Endothelial cell of umbilical vein (primary cell): ENCODE measurements at regions not wholly inside any gene's neighbourhood (a gene's known extent, or its start where the extent isn't known, plus 50 kb on each side); places are given as distances from the start of the nearest gene placed in this dataset.

Experiments
- BruUV-seq: library from RNA; stranded (reverse); fragments of 400-500 nt; replicated peaks from 2 replicates; lab custom pipeline; 2021; lab: Mats Ljungman, UMichigan
- CTCF ChIA-PET: fragments of 300-600, 350-600 bp; sonication (Branson Sonifier 250); formaldehyde crosslinking; loops from one replicate; lab custom pipeline; 2021; ENCODE audit warnings: antibody characterized with exemption, inconsistent platforms; lab: Charles Lee
- POLR2A ChIA-PET: fragments of 300-600, 350-600 bp; sonication (Branson Sonifier 250); formaldehyde crosslinking; loops from one replicate; lab custom pipeline; 2021; ENCODE audit warnings: antibody characterized with exemption, inconsistent platforms; lab: Charles Lee
- DNase-seq: peaks from one replicate; pipeline ENCODE4 v3.0.0-alpha.2; 2011; ENCODE audit warnings: low read depth, low spot score
- FAIRE-seq: peaks from 2 replicates; lab custom pipeline; 2011; peaks lifted over from hg19 to GRCh38; lab: Jason Lieb, UNC
- H2AFZ ChIP-seq: 2 replicates; pipeline ENCODE4 v1.6.0; 2012; ENCODE audit warnings: low read depth, low read length, control low read depth, inconsistent platforms
- H3K27ac ChIP-seq: 2 replicates; pipeline ENCODE4 v1.5.1; 2011; ENCODE audit warnings: low read depth, mild to moderate bottlenecking, control low read depth, low read length, moderate library complexity; ENCODE audit not compliant: insufficient read depth
- H3K27me3 ChIP-seq, 2 experiments: 2 replicates each; pipeline versions ENCODE4 v1.6.0 to v1.6.1; 2011; ENCODE audit warnings: low read length in 2 of 2, mixed read lengths in 1 of 2; ENCODE audit not compliant: control insufficient read depth in 2 of 2, insufficient read depth in 2 of 2
- H3K36me3 ChIP-seq, 2 experiments: 2 replicates in 1 of 2; 3 replicates in 1 of 2; pipeline ENCODE4 v1.5.1; 2011; ENCODE audit warnings: low read length in 2 of 2, mild to moderate bottlenecking in 1 of 2, moderate library complexity in 1 of 2; ENCODE audit not compliant: control insufficient read depth in 2 of 2, insufficient read depth in 2 of 2; ENCODE audit errors: extremely low read depth in 1 of 2
- H3K4me1 ChIP-seq: 3 replicates; pipeline ENCODE4 v1.5.1; 2011; ENCODE audit warnings: mild to moderate bottlenecking, low read length; ENCODE audit not compliant: control insufficient read depth, insufficient read depth; ENCODE audit errors: extremely low read depth
- H3K4me2 ChIP-seq: 2 replicates; pipeline ENCODE4 v1.6.1; 2011; ENCODE audit warnings: low read length, control low read depth, mixed read lengths; ENCODE audit not compliant: insufficient read depth
- H3K4me3 ChIP-seq, 3 experiments: fragments of 200-600 bp in 1 of 3; sonication (generic), shearing (Covaris generic) in 1 of 3; replicated peaks in 1 of 3; 2 replicates each; pipeline ENCODE4 v1.5.1; 2011 to 2016; ENCODE audit warnings: control low read depth in 3 of 3, low read length in 3 of 3, mild to moderate bottlenecking in 2 of 3, inconsistent platforms in 1 of 3, low read depth in 1 of 3, moderate library complexity in 1 of 3; ENCODE audit not compliant: insufficient read depth in 1 of 3
- H3K79me2 ChIP-seq: 2 replicates; pipeline ENCODE4 v1.6.0; 2012; ENCODE audit warnings: low read length, inconsistent platforms; ENCODE audit not compliant: control insufficient read depth, insufficient read depth
- H3K9ac ChIP-seq: replicated peaks from 2 replicates; pipeline ENCODE3; 2011; ENCODE audit warnings: low read length, control low read depth; ENCODE audit not compliant: insufficient read depth; ENCODE audit errors: extremely low read depth
- H3K9me1 ChIP-seq: replicated peaks from 3 replicates; pipeline ENCODE4 v1.6.0; 2011; ENCODE audit warnings: mild to moderate bottlenecking, low read length; ENCODE audit not compliant: control insufficient read depth, insufficient read depth; ENCODE audit errors: extremely low read depth
- H3K9me3 ChIP-seq: replicated peaks from 2 replicates; pipeline ENCODE4 v1.5.1; 2012; ENCODE audit warnings: low read length, inconsistent platforms; ENCODE audit not compliant: control insufficient read depth, insufficient read depth
- H4K20me1 ChIP-seq: replicated peaks from 2 replicates; pipeline ENCODE3; 2011; ENCODE audit warnings: mild to moderate bottlenecking, low read length; ENCODE audit not compliant: control insufficient read depth, insufficient read depth; ENCODE audit errors: extremely low read depth
- CTCF ChIP-seq, 2 donors: IDR thresholded peaks; 1 replicate in 1 of 2; 2 replicates in 1 of 2; pipeline ENCODE4 v1.5.1; 2011; ENCODE audit warnings: low read length in 2 of 2, mild to moderate bottlenecking in 2 of 2, moderate library complexity in 2 of 2, control low read depth in 1 of 2, inconsistent platforms in 1 of 2, low read depth in 1 of 2; ENCODE audit not compliant: insufficient read depth in 1 of 2; ENCODE audit errors: extremely low read depth in 1 of 2
- FOS ChIP-seq: IDR thresholded peaks from 2 replicates; pipeline ENCODE4 v1.6.1; 2011; ENCODE audit warnings: mild to moderate bottlenecking, low read length, moderate library complexity, borderline replicate concordance; ENCODE audit not compliant: insufficient read depth
- MAX ChIP-seq: IDR thresholded peaks from 2 replicates; pipeline ENCODE4 v1.6.1; 2011; ENCODE audit not compliant: insufficient read depth, insufficient read length
- MYC ChIP-seq: IDR thresholded peaks from one replicate; pipeline ENCODE4 v1.6.1; 2011; ENCODE audit warnings: mild to moderate bottlenecking, low read depth, low read length
- POLR2A ChIP-seq: IDR thresholded peaks from 2 replicates; pipeline ENCODE4 v1.6.1; 2012; ENCODE audit warnings: low read depth, mild to moderate bottlenecking, control low read depth, low read length
- POLR2AphosphoS5 ChIP-seq: IDR thresholded peaks from 2 replicates; pipeline ENCODE4 v1.6.1; 2012; ENCODE audit warnings: low read depth, mild to moderate bottlenecking, control low read depth, low read length, moderate library complexity; ENCODE audit not compliant: insufficient read depth
- dilution Hi-C: fragments of 300-500 bp; cut with MboI; formaldehyde crosslinking; loops from one replicate; pipeline ENCODE4 v1.15.0; 2019; ENCODE audit warnings: low sequenced_read_pairs; ENCODE audit not compliant: extremely low pct_ligation_motif_present
- intact Hi-C: fragments of 100-400 bp; cut with micrococcal nuclease; formaldehyde crosslinking; loops from one replicate; pipeline ENCODE4 v1.10.0; 2022

DNA sequence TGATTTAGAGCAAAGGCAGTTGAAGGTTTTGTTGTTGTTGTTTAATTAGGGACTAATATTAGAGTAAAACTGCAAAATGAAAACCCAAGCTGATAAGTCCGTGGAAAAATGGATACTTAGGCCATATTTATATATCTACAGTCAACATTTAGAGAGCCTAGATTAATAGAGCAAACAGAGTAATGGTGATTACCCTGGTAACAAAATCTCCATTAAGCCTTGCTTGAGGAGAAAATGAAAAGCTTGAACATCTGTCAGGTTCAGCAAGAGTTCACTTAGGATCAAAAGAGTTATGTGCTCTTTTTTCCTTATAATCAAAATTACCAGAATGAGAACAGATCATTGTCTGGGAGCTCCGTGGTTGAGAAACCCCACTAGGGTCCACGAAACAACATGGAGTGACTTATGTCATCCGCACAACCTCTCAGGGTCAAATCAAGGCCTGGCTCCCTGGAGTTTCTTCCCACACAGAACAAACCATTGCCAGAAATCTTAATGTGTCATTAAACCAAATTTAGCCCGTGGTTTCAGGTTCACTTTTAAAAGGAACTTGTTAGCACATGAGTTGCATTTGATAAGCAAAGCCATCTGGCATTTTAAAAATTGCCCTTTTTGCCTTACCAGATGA lies 381.2 kb downstream of the GABRB3 start:
- ChIA-PET CTCF (no interaction called here), POLR2A (no interaction called here)
- no peaks in the 10 kb centered on the region for H4K20me1 ChIP-seq
- no peaks in the 10 kb centered on the region for H3K79me2 ChIP-seq
- FAIRE-seq (no peak), DNase-seq (no peak)
- no peak overlapping the region for H2AFZ ChIP-seq
- H3K27me3 ChIP-seq: no peaks in the 10 kb centered on the region
- no TSS peak for BruUV-seq
- no peaks in the 10 kb centered on the region for H3K9me1 ChIP-seq
- intact Hi-C loops (no loop called here), dilution Hi-C loops (no loop called here)
- no peak overlapping the region for H3K4me3 ChIP-seq
- H3K27ac ChIP-seq: no peak overlapping the region
- no peaks in the 10 kb centered on the region for H3K36me3 ChIP-seq
- no peaks in the 10 kb centered on the region for H3K4me1 ChIP-seq
- H3K9ac ChIP-seq: no peak overlapping the region
- H3K4me2 ChIP-seq: no peak overlapping the region
- H3K9me3 ChIP-seq: peaks cover 14% of the 10 kb centered on the region
- TF ChIP-seq POLR2A: no peak
- no peak for TF ChIP-seq CTCF (IDR thresholded peaks at IDR 0.05; ENCODE audit: extremely low read depth in 1 of 2, insufficient read depth in 1 of 2, low read depth in 1 of 2, low read length in 2 of 2)
- TF ChIP-seq MYC: no peak
- no peak for TF ChIP-seq FOS
- no peak for TF ChIP-seq MAX
- no peak for TF ChIP-seq POLR2AphosphoS5
